Hindlimb muscle (tissue), 1 donor: ENCODE measurements at regions not wholly inside any gene's neighbourhood (a gene's known extent, or its start where the extent isn't known, plus 50 kb on each side); places are given as distances from the start of the nearest gene placed in this dataset.
"Not testable (repeated sequence)": the region's sequence is repeated elsewhere in the genome, so short reads cannot be mapped to it uniquely, and the experiment has no call there.

Source experiments
- DNase-seq: peaks from one replicate; pipeline ENCODE4 v3.0.0-alpha.2; 2013

GRCh38 chr10:90195288-90195840 lies 494.0 kb downstream of the KIF20B start:
- no peak for DNase-seq

GRCh38 chr10:90197766-90198165 lies 496.4 kb downstream of the KIF20B start:
- DNase-seq: no peak

- no peak for DNase-seq
Measured at GRCh38 chr10:90199093-90199492, 497.7 kb downstream of the KIF20B start.

GRCh38 chr10:90199513-90199912 lies 498.1 kb downstream of the KIF20B start:
- no peak for DNase-seq

GRCh38 chr10:90204131-90204955 lies 503.0 kb downstream of the KIF20B start:
- no peak for DNase-seq

GRCh38 chr10:90204956-90205314 lies 503.5 kb downstream of the KIF20B start:
- DNase-seq: no peak

- DNase-seq: no peak
Measured at GRCh38 chr10:90205340-90205739, 503.9 kb downstream of the KIF20B start.

- no peak for DNase-seq
Measured at GRCh38 chr10:90213346-90213745, 512.0 kb downstream of the KIF20B start.

- no peak for DNase-seq
Measured at GRCh38 chr10:90218846-90219245, 517.5 kb downstream of the KIF20B start.

GRCh38 chr10:90222372-90222771 lies 521.0 kb downstream of the KIF20B start:
- DNase-seq: no peak

GRCh38 chr10:90222939-90223338 lies 521.5 kb downstream of the KIF20B start:
- DNase-seq: no peak

GRCh38 chr10:90224791-90225566 lies 523.6 kb downstream of the KIF20B start:
- DNase-seq: no peak

GRCh38 chr10:90226517-90226916 lies 525.1 kb downstream of the KIF20B start:
- no peak for DNase-seq

- no peak for DNase-seq
Measured at GRCh38 chr10:90227217-90227656, 525.8 kb downstream of the KIF20B start.

- DNase-seq: no peak
Measured at GRCh38 chr10:90227786-90228185, 526.4 kb downstream of the KIF20B start.

GRCh38 chr10:90229486-90229885 lies 528.1 kb downstream of the KIF20B start:
- DNase-seq: no peak

GRCh38 chr10:90233805-90234204 lies 532.4 kb downstream of the KIF20B start:
- not testable (repeated sequence) for DNase-seq

GRCh38 chr10:90245623-90246022 lies 544.2 kb downstream of the KIF20B start:
- DNase-seq: no peak

- DNase-seq: not testable (repeated sequence)
Measured at GRCh38 chr10:90250784-90251183, 549.4 kb downstream of the KIF20B start.

- no peak for DNase-seq
Measured at GRCh38 chr10:90269699-90270098, 568.3 kb downstream of the KIF20B start.

- DNase-seq: no peak
Measured at GRCh38 chr10:90274721-90275468, 573.5 kb downstream of the KIF20B start.

- DNase-seq: no peak
Measured at GRCh38 chr10:90276894-90277475, 575.6 kb downstream of the KIF20B start.
